ENCODE measurements at regions not wholly inside any gene's neighbourhood (a gene's known extent, or its start where the extent isn't known, plus 50 kb on each side); places are given as distances from the start of the nearest gene placed in this dataset.

DNA sequence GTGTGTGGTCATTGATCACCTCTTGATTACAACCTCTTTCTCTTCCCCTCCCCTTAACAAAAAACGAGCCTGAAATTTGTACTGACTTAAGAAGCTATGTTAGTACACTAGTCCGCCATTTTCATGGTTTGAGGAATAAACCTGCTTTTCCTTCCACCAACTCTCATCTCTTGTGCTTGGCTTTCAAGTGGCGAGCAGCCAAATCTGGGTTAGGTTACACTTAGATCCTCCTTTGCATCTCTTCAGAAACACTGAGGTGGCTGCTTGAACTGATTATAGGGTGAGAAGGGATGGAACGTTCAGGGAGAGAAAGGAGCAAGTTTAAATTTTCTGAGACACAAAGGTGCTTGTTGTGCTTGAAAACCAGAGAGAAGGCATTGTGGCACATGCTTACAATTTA lies 2171.4 kb downstream of the LRRC4C start:
- DNase-seq, result no peak

DNA sequence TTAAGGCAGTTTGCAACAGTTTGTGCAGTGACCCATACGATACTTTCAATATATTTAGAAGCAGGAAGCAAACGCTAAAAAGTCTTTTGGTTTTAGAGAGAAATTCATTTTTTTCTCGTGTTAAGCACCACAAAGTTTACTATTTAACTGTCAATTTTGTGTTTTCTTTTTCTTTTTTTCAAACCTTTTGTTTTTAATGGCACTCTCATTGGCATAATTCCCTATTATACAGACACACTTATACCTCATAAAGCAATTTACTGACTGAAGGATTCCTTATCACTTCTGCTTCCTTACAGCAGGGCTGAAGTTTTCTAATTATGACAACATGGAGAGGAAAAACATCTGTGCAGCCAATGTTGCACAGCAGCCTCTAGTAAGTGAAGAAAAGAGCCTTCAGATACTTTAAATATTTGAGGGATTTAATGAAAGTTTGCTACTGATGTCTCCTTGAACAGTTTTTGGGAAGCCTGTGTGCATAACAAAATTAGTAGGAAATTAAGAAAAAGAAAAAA lies 2191.2 kb downstream of the LRRC4C start:
- DNase-seq, result peak; percentile 8

GRCh38 chr11:39255648-39256047 lies 2203.8 kb downstream of the LRRC4C start:
- DNase-seq, result no peak

GRCh38 chr11:39249566-39250365 lies 2209.7 kb downstream of the LRRC4C start:
- no peak for DNase-seq

GRCh38 chr11:39247570-39248137 lies 2211.8 kb downstream of the LRRC4C start:
- no peak for DNase-seq

DNA sequence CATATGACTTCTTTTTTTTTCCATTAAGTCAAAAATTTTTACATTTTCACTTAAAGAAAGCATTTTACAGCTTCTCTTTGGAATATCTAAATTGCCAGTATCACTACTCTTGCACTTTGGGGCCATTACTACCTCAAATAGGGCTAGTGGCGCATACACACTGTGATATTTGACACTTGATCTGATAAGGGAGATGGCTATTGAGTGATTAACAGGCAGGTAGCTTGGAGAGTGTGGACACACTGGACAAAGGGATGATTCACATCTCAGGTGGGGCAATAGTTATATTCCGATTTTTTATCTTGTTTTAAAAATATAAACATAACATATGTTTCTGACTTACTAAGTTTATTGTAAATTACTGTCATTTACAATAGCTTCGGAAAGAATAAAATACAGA lies 2219.9 kb downstream of the LRRC4C start:
- DNase-seq, result no peak

- DNase-seq, result no peak
These were observed 2222.5 kb downstream of the LRRC4C start for GRCh38 chr11:39236916-39237315.

- DNase-seq, result no peak
These were observed 2237.8 kb downstream of the LRRC4C start for GRCh38 chr11:39221550-39222138.

GRCh38 chr11:39220501-39221230 lies 2238.8 kb downstream of the LRRC4C start:
- DNase-seq, result no peak

DNA sequence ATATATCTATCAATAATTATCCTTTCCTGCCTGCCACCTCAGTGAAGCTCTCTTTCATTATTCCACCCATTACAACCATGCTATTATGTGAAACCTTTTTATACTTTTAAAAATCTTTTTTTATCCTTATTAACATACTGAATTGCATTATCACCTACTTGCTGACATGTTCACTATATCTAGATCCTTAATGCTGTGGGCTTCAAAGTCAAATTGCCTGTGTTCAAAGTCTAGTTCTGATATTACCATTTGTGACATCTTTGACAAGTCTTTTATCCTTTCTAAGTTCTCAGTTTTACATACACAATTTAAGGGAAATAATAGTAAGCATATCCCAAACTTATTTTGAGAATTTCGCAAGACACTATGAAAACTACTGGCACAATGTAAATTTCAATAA lies 2239.4 kb downstream of the LRRC4C start:
- DNase-seq, result no peak

DNA sequence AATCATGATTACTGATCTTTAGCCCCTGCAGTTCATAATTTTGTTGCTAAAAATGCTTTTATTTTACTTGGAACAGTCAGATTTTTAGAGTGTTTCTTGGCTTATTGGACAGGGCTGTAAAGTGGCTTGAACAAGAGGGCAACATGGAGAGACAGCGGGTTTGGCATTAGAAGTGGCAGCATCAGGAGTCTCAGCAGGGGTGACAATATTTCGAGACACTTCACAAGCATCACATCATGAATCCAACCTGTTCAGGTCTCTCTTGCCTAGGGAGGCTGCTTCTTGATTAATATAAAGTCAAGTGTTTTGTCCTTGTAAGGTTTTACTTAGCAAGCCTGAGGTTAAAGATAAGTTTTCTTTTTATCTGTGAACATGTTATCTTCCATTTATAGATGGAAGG lies 2249.5 kb downstream of the LRRC4C start:
- no peak for DNase-seq

DNA sequence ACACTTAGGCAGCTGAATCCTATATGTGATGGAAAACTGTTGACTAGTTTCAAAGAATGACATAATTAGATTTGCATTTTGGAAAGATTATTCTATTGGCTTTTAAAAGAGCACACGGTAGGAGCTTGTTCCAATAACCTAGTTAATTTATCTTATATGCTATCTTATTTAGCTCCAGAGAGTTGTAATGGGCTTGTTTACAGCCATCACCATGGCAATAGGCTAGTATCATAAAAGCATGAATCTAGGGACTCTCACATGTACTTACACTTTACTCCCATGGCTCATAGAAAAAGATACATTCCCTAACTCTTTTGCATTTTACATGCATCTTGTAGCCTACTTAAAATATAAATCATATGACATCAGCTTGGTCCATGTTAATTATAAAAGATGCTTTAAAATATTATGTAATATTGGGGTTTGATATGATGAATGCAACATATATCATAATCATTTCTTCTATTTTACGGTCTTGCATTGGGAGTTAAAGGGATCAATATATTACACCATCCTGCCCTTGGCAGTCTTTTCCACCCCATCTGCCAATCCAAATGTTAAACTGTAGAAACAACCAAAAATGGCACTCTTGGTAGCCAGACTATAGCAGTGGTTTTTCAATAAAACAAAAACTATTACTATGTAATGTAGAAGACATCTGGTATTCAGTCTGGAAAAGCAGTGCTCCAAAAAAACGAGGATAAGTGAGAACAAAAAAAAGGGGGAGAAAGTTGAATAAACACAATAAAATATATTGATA lies 2254.0 kb downstream of the LRRC4C start:
- DNase-seq, result no peak

- no peak for DNase-seq
These were observed 2266.8 kb downstream of the LRRC4C start for GRCh38 chr11:39192671-39193070.

DNA sequence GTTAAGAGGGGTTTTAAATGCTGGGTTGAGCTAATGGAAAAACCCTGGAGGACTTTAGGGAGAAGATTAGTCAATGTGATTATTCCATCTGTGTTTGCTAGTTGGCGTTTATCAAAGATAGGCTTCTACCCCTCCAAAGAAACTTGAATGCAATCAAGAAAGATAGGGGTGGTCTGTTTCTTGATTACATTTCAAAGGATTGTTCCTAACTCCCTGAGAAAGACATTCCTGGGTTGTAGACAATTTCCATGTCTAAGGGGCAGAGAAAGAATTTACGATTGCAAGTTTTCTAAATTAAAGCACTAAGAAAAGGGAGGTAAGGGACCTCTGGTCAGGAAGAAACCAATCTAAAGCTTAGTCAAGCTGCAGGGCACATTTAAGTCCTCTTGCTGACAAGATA lies 2268.7 kb downstream of the LRRC4C start:
- DNase-seq, result no peak

DNA sequence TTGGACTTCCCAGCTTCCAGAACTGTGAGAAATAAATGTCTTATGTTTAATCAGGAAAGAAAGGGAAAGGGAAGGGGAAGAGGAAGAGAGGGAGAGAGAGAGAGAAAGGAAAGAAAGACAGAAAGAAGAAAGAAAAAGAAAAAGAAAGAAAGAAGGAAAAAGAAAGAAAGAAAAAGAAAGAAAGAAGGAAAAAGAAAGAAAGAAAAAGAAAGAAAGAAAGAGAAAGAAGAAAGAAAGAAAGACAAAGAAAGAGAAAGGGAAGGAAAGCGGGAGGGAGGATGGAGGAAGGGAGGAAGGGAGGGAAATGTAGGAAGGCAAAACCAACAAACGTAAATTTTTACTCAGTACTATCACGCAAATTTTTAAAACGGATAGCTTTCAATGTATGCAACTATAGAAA lies 2281.8 kb downstream of the LRRC4C start:
- no peak for DNase-seq

- DNase-seq, result no peak
These were observed 2284.5 kb downstream of the LRRC4C start for GRCh38 chr11:39174965-39175364.

DNA sequence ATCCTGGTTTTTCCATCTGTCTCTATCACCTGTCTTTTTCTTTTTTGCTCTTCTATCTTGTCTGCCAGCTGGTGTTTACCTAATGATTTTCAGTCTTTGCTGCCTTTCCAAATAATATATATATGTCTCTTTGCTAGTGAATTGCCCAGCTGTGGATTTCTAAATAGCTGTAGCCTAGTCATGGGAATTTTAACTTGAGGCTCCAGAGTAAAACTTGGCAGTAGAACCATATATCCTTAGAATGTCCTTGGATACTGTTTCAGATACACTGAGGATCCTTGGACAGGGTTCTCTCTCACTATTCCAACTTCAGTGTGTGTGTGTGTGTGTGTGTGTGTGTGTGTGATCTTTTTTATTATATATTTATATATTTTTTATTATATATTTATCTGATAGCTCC lies 2285.3 kb downstream of the LRRC4C start:
- DNase-seq, result no peak

DNA sequence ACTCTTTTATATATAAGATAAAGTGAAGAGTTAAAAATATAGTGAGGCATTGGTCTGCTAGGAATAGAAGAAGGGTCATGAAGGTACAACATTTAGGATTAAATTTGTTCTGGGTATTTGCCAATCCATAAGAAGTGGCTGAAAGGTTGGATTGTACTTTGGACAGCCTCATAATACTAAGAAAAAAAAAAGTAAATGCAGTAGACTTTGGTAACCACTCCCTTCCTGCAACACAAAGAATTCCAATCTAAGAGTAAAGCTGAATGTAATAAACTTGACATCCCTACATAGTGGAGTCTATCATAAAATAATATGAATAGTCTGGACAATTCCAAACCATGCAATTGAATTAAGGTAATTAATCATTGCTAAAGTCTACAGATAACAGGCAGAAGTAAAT lies 2294.4 kb downstream of the LRRC4C start:
- DNase-seq, result no peak

DNA sequence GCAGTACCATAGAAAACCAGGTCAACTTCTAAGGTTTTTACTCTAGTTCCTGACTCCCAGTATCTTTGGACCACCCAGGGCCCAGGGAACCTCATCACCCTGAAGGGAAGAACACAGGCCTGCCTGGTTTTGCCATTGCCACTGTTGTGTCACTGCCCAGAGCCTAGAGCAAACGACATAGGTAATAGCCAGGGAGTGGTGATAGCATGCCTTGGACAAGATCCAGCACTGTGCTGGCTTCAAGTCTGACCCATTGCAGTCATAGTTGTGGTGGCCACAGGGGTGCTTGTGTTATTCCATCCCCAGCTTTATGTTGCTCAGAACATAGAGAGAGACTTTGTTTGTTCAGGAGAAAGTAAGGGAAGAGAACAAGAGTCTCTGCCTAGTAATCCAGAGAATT lies 2310.2 kb downstream of the LRRC4C start:
- DNase-seq, result no peak

DNA sequence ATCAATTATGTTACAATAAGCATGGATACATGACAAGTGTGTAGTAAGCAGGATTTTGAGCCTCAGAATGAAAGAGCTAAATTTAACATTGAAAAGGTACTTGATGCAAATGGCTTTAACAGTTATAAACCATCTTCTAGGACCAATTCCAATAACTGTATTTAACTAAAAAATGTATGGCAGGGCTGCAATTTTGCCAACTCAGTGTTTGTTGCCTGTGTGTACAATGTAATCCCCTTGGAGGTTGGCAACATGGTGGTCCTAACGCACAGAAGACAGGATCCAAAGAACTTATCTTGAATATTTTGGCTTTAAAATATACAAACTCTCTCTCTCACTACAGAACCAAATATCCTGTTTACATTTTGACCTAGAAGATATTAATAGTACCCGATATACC lies 2314.1 kb downstream of the LRRC4C start:
- no peak for DNase-seq

GRCh38 chr11:39144351-39145130 lies 2314.9 kb downstream of the LRRC4C start:
- DNase-seq, result no peak
